ENCODE measurements at regions not wholly inside any gene's neighbourhood (a gene's known extent, or its start where the extent isn't known, plus 50 kb on each side); places are given as distances from the start of the nearest gene placed in this dataset.

DNA sequence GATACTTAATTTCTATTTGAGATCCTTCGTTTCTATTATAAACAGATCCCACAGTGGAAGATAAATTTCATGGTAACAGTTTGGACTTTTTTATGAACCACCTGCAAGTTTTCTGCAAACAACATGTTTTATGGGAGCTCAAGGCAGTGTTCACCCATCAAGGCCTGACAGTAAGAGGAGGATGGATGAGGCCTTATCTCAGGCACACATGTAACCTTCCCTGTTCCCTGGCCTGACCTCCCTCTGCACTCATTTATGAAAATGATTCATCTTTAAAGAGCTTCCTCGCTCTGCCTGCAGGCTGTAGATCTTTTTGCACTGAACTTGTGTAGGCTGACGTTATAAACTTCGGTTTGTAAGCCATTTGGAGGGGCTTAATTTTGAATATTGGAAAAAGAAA is 500.1 kb downstream of the GATA3 start:
- TF ChIP-seq CTCF (IDR thresholded peaks at IDR 0.05; ENCODE audit: extremely low read depth in 1 of 2, insufficient read depth in 1 of 2, low read depth in 1 of 2, low read length in 2 of 2) (no peak), POLR2A (IDR thresholded peaks at IDR 0.05; ENCODE audit: low read depth, low read length) (no peak)

Data from endothelial cell of umbilical vein (primary cell).